Heart right ventricle (tissue), 16 donors: ENCODE measurements at regions not wholly inside any gene's neighbourhood (a gene's known extent, or its start where the extent isn't known, plus 50 kb on each side); places are given as distances from the start of the nearest gene placed in this dataset.
"Not testable (repeated sequence)": the region's sequence is repeated elsewhere in the genome, so short reads cannot be mapped to it uniquely, and the experiment has no call there.

Experiments
- ATAC-seq, 8 donors: fragments of 200-7000 bp; cut with Tn5 transposase; one replicate each; pipeline ENCODE4 v1.9.1; 2020; ENCODE audit warnings: mild to moderate bottlenecking in 8 of 8, moderate library complexity in 8 of 8, moderate number of reproducible peaks in 1 of 8
- DNase-seq, 2 donors: peaks; one replicate each; pipeline ENCODE4 v3.0.0-alpha.2; 2020
- H3K27ac ChIP-seq, 10 donors: fragments of 200-600 bp; sonication (generic) in 2 of 10; one replicate each; pipeline versions ENCODE4 v1.5.0 to v1.8.0; 2020 to 2022; ENCODE audit warnings: mild to moderate bottlenecking in 3 of 10
- H3K27me3 ChIP-seq, 7 donors: fragments of 200-600 bp; one replicate each; pipeline ENCODE4 v1.8.0; 2021 to 2022; ENCODE audit warnings: mild to moderate bottlenecking in 2 of 7
- H3K36me3 ChIP-seq, 9 donors: fragments of 200-600 bp; sonication (generic) in 1 of 9; one replicate each; pipeline versions ENCODE4 v1.5.0 to v1.8.0; 2020 to 2022; ENCODE audit warnings: mild to moderate bottlenecking in 2 of 9
- H3K4me1 ChIP-seq, 9 donors: fragments of 200-600 bp; sonication (generic) in 1 of 9; one replicate each; pipeline versions ENCODE4 v1.5.0 to v1.8.0; 2020 to 2022; ENCODE audit warnings: mild to moderate bottlenecking in 4 of 9
- H3K4me3 ChIP-seq, 10 donors: fragments of 200-600 bp; sonication (generic) in 2 of 10; one replicate each; pipeline versions ENCODE4 v1.5.0 to v1.8.0; 2020 to 2022; ENCODE audit warnings: mild to moderate bottlenecking in 7 of 10, moderate library complexity in 2 of 10
- H3K9me3 ChIP-seq, 11 donors: fragments of 200-600 bp in 10 of 11; sonication (generic) in 2 of 11; one replicate each; pipeline versions ENCODE4 v1.5.0 to v1.8.0; 2013 to 2022; ENCODE audit warnings: mild to moderate bottlenecking in 2 of 11, control low read depth in 1 of 11, moderate library complexity in 1 of 11
- CTCF ChIP-seq, 9 donors: fragments of 200-600 bp; sonication (generic) in 2 of 9; IDR thresholded peaks; one replicate each; pipeline versions ENCODE4 v1.5.0 to v1.8.0; 2021 to 2022; ENCODE audit warnings: antibody characterized with exemption in 9 of 9, mild to moderate bottlenecking in 5 of 9, moderate library complexity in 1 of 9
- WGBS, 2 donors: extraction: QIAGEN DNeasy Blood & Tissue Kit; methylation state at CpG; one replicate each; pipeline ENCODE4 v1.1.7; 2013; ENCODE audit warnings: inconsistent platforms in 1 of 2; 5-methylcytosine and 5-hydroxymethylcytosine counted together
- intact Hi-C, 10 donors: fragments of 100-400 bp; cut with DNase I; formaldehyde crosslinking; loops; one replicate each; pipeline versions ENCODE4 v1.11.1 to v1.14.2; 2022
- donor health status: Arrhythmogenic right ventricular cardiomyopathy.
- donor health status: ischemic (EF 13 %, LVEDD 7.1; RV severe dilation, severe dysfunction).
- donor health status: healthy with polysubstance abuse.
- donor health status: DM: no; HTN: yes; CAD: no.
- donor health status: DM: no; HTN: no; CAD: no.
- donor health status: ischemic (EF 25% LVEDD 6.9; RV normal size, moderate dysfunction).
- donor health status: ischemic (EF 25% LVEDD 5.7; RV mildly dilated, moderate dysfunction).
- donor health status: healthy.
- donor health status: DM: yes; HTN: yes; CAD: no.
- donor health status: Ischemic cardiomyopathy.
- donor health status: ischemic (EF 35%, LVEDD 5.7; RV mildly dilated, moderate dysfunction).
- donor health status: nonischemic (EF 11% LVEDD 7.7; RV severe dilation, severe dysfunction).
- donor health status: DM: yes; HTN: yes; CAD: no.
- donor health status: PGD.
- donor health status: ischemic (EF 29% LVEDD 5.4; RV normal size, mild dysfunction).
- donor health status: nonischemic (EF 23%, LVEDD 6.1; RV moderate dilation, normal function).

GRCh38 chr16:86956437-86956836, 360.8 kb downstream of the C16orf95 start:
- H3K27ac ChIP-seq, result no peak overlapping the region
- H3K36me3 ChIP-seq, result no peaks in the 10 kb centered on the region
- no peak for TF ChIP-seq CTCF (IDR thresholded peaks at IDR 0.05)
- no peaks in the 10 kb centered on the region for H3K9me3 ChIP-seq
- H3K27me3 ChIP-seq, result peaks cover 0 to 32% (median 7%) of the 10 kb centered on the region in 7 donors
- no peak overlapping the region for H3K4me3 ChIP-seq
- intact Hi-C loops, result no loop called here
- peaks cover 0 to 8% (median 0%) of the 10 kb centered on the region in 9 donors for H3K4me1 ChIP-seq
- no peak for ATAC-seq
- no peak for DNase-seq
- 51 to 57% methylated on average over 15 of the region's 15 CpGs for WGBS, 2 donors

GRCh38 chr16:86957662-86958198, 359.5 kb downstream of the C16orf95 start:
- H3K36me3 ChIP-seq, H3K4me1 ChIP-seq, DNase-seq, H3K9me3 ChIP-seq, ATAC-seq, intact Hi-C loops, H3K27ac ChIP-seq, H3K4me3 ChIP-seq: not testable (repeated sequence)
- H3K27me3 ChIP-seq, result peaks cover 0 to 33% (median 7%) of the 10 kb centered on the region in 7 donors
- 92 to 93% methylated on average over 12 of the region's 12 CpGs for WGBS, 2 donors

GRCh38 chr16:86958423-86958822, 358.8 kb downstream of the C16orf95 start:
- WGBS, 2 donors, result 91 to 95% methylated on average over 9 of the region's 9 CpGs
- no peaks in the 10 kb centered on the region for H3K36me3 ChIP-seq
- H3K27ac ChIP-seq, result no peak overlapping the region
- no peak for ATAC-seq
- peaks cover 0 to 8% (median 0%) of the 10 kb centered on the region in 9 donors for H3K4me1 ChIP-seq
- H3K9me3 ChIP-seq, result no peaks in the 10 kb centered on the region
- TF ChIP-seq CTCF (IDR thresholded peaks at IDR 0.05), result no peak
- peaks cover 0 to 33% (median 7%) of the 10 kb centered on the region in 7 donors for H3K27me3 ChIP-seq
- intact Hi-C loops, result no loop called here
- H3K4me3 ChIP-seq, result no peak overlapping the region
- DNase-seq, result no peak

GRCh38 chr16:86959091-86959651, 358.0 kb downstream of the C16orf95 start:
- Histone ChIP-seq H3K27ac (no peak overlapping the region), H3K9me3 (no peaks in the 10 kb centered on the region), H3K4me3 (no peak overlapping the region), H3K36me3 (no peaks in the 10 kb centered on the region), H3K4me1 (peaks cover 0 to 8% (median 0%) of the 10 kb centered on the region in 9 donors), H3K27me3 (peaks cover 0 to 33% (median 7%) of the 10 kb centered on the region in 7 donors)
- ATAC-seq, result no peak
- TF ChIP-seq CTCF (IDR thresholded peaks at IDR 0.05), result no peak
- intact Hi-C loops, result no loop called here
- WGBS, 2 donors, result 53 to 55% methylated on average over 20 of the region's 20 CpGs
- no peak for DNase-seq

GRCh38 chr16:86959729-86960128, 357.5 kb downstream of the C16orf95 start:
- no peak for TF ChIP-seq CTCF (IDR thresholded peaks at IDR 0.05)
- DNase-seq (no peak), ATAC-seq (no peak)
- 85 to 89% methylated on average over 3 of the region's 3 CpGs for WGBS, 2 donors
- H3K27ac ChIP-seq, result no peak overlapping the region
- intact Hi-C loops, result no loop called here
- peaks cover 0 to 33% (median 7%) of the 10 kb centered on the region in 7 donors for H3K27me3 ChIP-seq
- H3K9me3 ChIP-seq, result no peaks in the 10 kb centered on the region
- H3K4me3 ChIP-seq, result no peak overlapping the region
- H3K36me3 ChIP-seq, result no peaks in the 10 kb centered on the region
- H3K4me1 ChIP-seq, result peaks cover 0 to 8% (median 0%) of the 10 kb centered on the region in 9 donors
